Natural killer cell (primary cell): ENCODE measurements at regions not wholly inside any gene's neighbourhood (a gene's known extent, or its start where the extent isn't known, plus 50 kb on each side); places are given as distances from the start of the nearest gene placed in this dataset.

Experiments used
- ATAC-seq, 3 donors: fragments of 150-1000 bp in 2 of 3; fragments of 200-7000 bp in 1 of 3; cut with Tn5 transposase; 1 replicate in 1 of 3; 2 replicates in 2 of 3; pipeline ENCODE4 v1.10.0; 2021; ENCODE audit warnings: mild to moderate bottlenecking in 2 of 3, moderate library complexity in 2 of 3
- DNase-seq, 2 donors: peaks; one replicate each; pipeline versions ENCODE4 v3.0.0 to v3.0.0-alpha.2; 2013 to 2021; ENCODE audit warnings: mixed read lengths in 1 of 2
- H3K27ac ChIP-seq: one replicate; pipeline ENCODE4 v1.5.1; 2013; ENCODE audit warnings: mild to moderate bottlenecking, low read length
- H3K27me3 ChIP-seq: one replicate; pipeline ENCODE4 v1.6.1; 2013; ENCODE audit warnings: low read length; ENCODE audit not compliant: control insufficient read depth, insufficient read depth
- H3K36me3 ChIP-seq: one replicate; pipeline ENCODE4 v1.6.1; 2013; ENCODE audit warnings: low read length; ENCODE audit not compliant: control insufficient read depth, insufficient read depth
- H3K4me1 ChIP-seq: one replicate; pipeline ENCODE4 v1.6.1; 2013; ENCODE audit warnings: low read length; ENCODE audit not compliant: control insufficient read depth, insufficient read depth
- H3K4me3 ChIP-seq: one replicate; pipeline ENCODE4 v1.5.1; 2013; ENCODE audit warnings: low read length
- H3K9me3 ChIP-seq: one replicate; pipeline ENCODE4 v1.6.1; 2013; ENCODE audit warnings: low read length; ENCODE audit not compliant: control insufficient read depth, insufficient read depth
- H3K27ac Mint-ChIP-seq, 2 donors: one replicate each; pipeline ENCODE4 v1.8.0; 2022; ENCODE audit warnings: mild to moderate bottlenecking in 2 of 2, mixed read lengths in 2 of 2, moderate library complexity in 1 of 2
- H3K27me3 Mint-ChIP-seq, 2 donors: one replicate each; pipeline ENCODE4 v1.8.0; 2022; ENCODE audit warnings: low read depth in 2 of 2, mixed read lengths in 2 of 2
- H3K36me3 Mint-ChIP-seq: one replicate; pipeline ENCODE4 v1.8.0; 2022; ENCODE audit warnings: mixed read lengths
- H3K4me1 Mint-ChIP-seq, 2 donors: one replicate each; pipeline ENCODE4 v1.8.0; 2022; ENCODE audit warnings: mixed read lengths in 2 of 2
- H3K4me3 Mint-ChIP-seq: one replicate; pipeline ENCODE4 v1.8.0; 2022; ENCODE audit warnings: mild to moderate bottlenecking, moderate library complexity, mixed read lengths
- H3K9me3 Mint-ChIP-seq, 2 donors: one replicate each; pipeline ENCODE4 v1.8.0; 2022; ENCODE audit warnings: mixed read lengths in 2 of 2
- CTCF ChIP-seq: fragments of 200-600 bp; IDR thresholded peaks from one replicate; pipeline ENCODE4 v1.8.0; 2022; ENCODE audit warnings: antibody characterized with exemption
- WGBS: methylation state at CpG from one replicate; pipeline ENCODE4 v1.1.7; 2013; ENCODE audit warnings: missing lambda C conversion rate; ENCODE audit not compliant: insufficient coverage; 5-methylcytosine and 5-hydroxymethylcytosine counted together
- intact Hi-C: fragments of 100-400 bp; cut with micrococcal nuclease; formaldehyde crosslinking; loops from one replicate; pipeline ENCODE4 v1.14.2; 2022

DNA sequence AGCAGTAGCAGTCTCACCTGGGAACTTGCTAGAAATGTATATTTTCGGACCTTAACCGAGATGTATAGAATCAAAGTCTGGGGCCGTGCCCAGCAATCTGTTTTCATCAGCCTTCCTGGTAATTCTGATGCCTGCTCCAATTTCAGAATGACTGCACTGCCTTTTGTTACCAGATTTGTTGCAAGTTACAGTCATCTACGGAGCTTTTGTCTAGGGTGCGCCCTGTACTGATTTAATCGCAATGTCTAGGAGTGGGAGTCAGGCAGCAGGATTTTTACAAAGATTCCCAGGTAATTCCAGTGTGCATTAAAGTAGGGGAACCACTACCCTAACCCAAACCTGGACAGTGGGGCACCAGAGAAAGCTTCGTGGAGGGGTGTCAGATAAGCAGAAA lies 178.0 kb downstream of the HAUS1 start:
- no peaks in the 10 kb centered on the region for H3K27me3 ChIP-seq
- H3K27ac ChIP-seq = no peak overlapping the region
- H3K36me3 ChIP-seq = no peaks in the 10 kb centered on the region
- TF ChIP-seq CTCF = no peak
- H3K36me3 Mint-ChIP-seq = no peaks in the 10 kb centered on the region
- ATAC-seq (no peak), DNase-seq (no peak)
- intact Hi-C loops = loop anchor here (5.0 kb wide), 1 partner anchor 115 kb away; no protein-coding TSS in a partner anchor
- H3K9me3 ChIP-seq = no peaks in the 10 kb centered on the region
- peaks cover 6% of the 10 kb centered on the region for H3K4me1 ChIP-seq
- no peak overlapping the region for H3K27ac Mint-ChIP-seq
- 93% methylated on average over 7 of the region's 7 CpGs for WGBS
- H3K4me3 Mint-ChIP-seq = no peak overlapping the region
- no peak overlapping the region for H3K4me3 ChIP-seq
- peaks cover 7 to 16% of the 10 kb centered on the region in 2 donors for H3K4me1 Mint-ChIP-seq
- H3K27me3 Mint-ChIP-seq = no peaks in the 10 kb centered on the region
- no peaks in the 10 kb centered on the region for H3K9me3 Mint-ChIP-seq

DNA sequence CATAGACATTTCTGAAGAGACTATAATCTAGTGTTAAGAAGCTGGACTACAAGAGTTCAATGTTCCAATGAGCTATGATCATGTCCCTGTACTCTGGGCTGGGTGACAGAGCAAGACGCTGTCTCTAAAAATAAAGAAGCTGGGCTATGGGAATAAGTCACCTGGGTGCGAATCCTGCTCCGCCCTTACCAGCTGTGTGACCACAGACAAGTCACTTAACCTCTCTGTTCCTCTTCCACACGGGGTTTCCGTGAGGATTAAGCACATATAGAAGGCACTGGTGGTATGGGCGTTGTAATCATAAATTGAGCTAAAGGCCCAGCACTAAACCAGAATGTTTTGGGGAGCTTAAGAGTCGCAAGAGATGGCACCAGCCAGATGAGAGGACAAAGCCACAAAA lies 178.5 kb downstream of the HAUS1 start:
- peaks cover 6% of the 10 kb centered on the region for H3K4me1 ChIP-seq
- no peaks in the 10 kb centered on the region for H3K9me3 ChIP-seq
- Mint-ChIP-seq H3K27me3 (no peaks in the 10 kb centered on the region), H3K4me1 (peaks cover 7 to 16% of the 10 kb centered on the region in 2 donors), H3K27ac (no peak overlapping the region), H3K4me3 (no peak overlapping the region), H3K36me3 (no peaks in the 10 kb centered on the region), H3K9me3 (no peaks in the 10 kb centered on the region)
- H3K27ac ChIP-seq = no peak overlapping the region
- intact Hi-C loops = loop anchor here (5.0 kb wide), 1 partner anchor 115 kb away; no protein-coding TSS in a partner anchor
- H3K4me3 ChIP-seq = no peak overlapping the region
- ATAC-seq = no peak
- WGBS = 90% methylated on average over 7 of the region's 7 CpGs
- no peak for TF ChIP-seq CTCF
- DNase-seq = no peak
- H3K36me3 ChIP-seq = no peaks in the 10 kb centered on the region
- no peaks in the 10 kb centered on the region for H3K27me3 ChIP-seq

DNA sequence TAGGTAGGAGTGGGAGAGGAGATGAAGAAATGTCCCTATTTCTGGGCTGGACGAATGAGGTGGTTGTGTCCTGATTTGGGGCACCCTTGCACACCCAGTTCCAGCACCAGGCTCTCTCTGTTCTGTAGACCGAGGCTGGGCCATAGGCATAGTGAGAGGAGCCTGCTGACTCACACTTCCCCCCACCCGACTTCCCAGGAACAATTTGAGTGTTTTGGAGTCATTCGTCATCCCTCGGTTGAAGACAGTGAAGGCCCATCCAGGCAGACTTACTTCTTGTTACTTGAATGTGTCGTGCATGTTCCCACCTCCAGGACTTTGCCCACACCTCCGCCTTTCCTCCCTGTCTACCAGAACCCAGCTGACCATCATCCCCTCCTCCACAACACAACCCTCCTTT lies 179.1 kb downstream of the HAUS1 start:
- no peak for TF ChIP-seq CTCF
- Histone ChIP-seq H3K4me3 (no peak overlapping the region), H3K9me3 (no peaks in the 10 kb centered on the region), H3K27me3 (no peaks in the 10 kb centered on the region), H3K4me1 (peaks cover 6% of the 10 kb centered on the region), H3K27ac (no peak overlapping the region), H3K36me3 (no peaks in the 10 kb centered on the region)
- Mint-ChIP-seq H3K36me3 (no peaks in the 10 kb centered on the region), H3K4me1 (peaks cover 7 to 14% of the 10 kb centered on the region in 2 donors), H3K27me3 (no peaks in the 10 kb centered on the region), H3K4me3 (no peak overlapping the region), H3K27ac (no peak overlapping the region), H3K9me3 (no peaks in the 10 kb centered on the region)
- WGBS = 77% methylated on average over 7 of the region's 7 CpGs
- ATAC-seq (no peak), DNase-seq (no peak)
- intact Hi-C loops = loop anchor here (5.0 kb wide), 1 partner anchor 114 kb away; no protein-coding TSS in a partner anchor

DNA sequence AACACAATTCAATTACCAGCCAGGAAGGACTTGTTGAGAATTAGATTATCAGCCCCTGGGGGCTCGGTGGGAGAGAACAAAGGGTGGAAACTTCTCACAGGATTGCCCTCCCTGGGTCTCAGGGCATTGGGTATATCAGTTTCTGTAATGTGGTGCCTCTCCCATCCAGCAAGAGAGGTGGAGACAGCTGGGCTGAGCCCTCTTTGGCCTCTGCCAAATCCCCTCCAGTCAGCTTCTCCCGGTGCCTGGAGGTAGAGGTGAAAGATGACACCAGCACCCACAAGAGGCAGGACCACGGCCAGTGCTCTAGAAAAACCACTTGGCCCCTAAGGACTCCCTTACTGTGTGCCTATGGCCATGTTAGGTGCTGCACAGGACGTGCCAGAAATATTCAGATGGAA lies 179.7 kb downstream of the HAUS1 start:
- Mint-ChIP-seq H3K9me3 (no peaks in the 10 kb centered on the region), H3K36me3 (no peaks in the 10 kb centered on the region), H3K27me3 (no peaks in the 10 kb centered on the region), H3K4me3 (no peak overlapping the region), H3K4me1 (peaks cover 7 to 8% of the 10 kb centered on the region in 2 donors), H3K27ac (no peak overlapping the region)
- DNase-seq (no peak), ATAC-seq (no peak)
- TF ChIP-seq CTCF = no peak
- WGBS = 78% methylated on average over 4 of the region's 4 CpGs
- Histone ChIP-seq H3K36me3 (no peaks in the 10 kb centered on the region), H3K27me3 (no peaks in the 10 kb centered on the region), H3K4me3 (no peak overlapping the region), H3K27ac (no peak overlapping the region), H3K9me3 (no peaks in the 10 kb centered on the region), H3K4me1 (peaks cover 6% of the 10 kb centered on the region)
- intact Hi-C loops = loop anchor here (5.0 kb wide), 1 partner anchor 113 kb away; no protein-coding TSS in a partner anchor
